A673 (cell line): ENCODE measurements at regions not wholly inside any gene's neighbourhood (a gene's known extent, or its start where the extent isn't known, plus 50 kb on each side); places are given as distances from the start of the nearest gene placed in this dataset.

Experiments
- EZH2 ChIP-seq: fragments of 200-600 bp; sonication (generic); IDR thresholded peaks from 2 replicates; pipeline ENCODE4 v1.6.1; 2017; ENCODE audit warnings: borderline replicate concordance, low read depth, mild to moderate bottlenecking, mixed read lengths, antibody characterized with exemption, low read length; ENCODE audit not compliant: poor library complexity, severe bottlenecking
- TF ChIP-seq, protein P1 (sequence below): fragments of 300-800, 200-600 bp; sonication (generic); conservative IDR thresholded peaks from 2 replicates; pipeline ENCODE4 v1.5.1; 2017; ENCODE audit warnings: low read depth, mild to moderate bottlenecking, antibody characterized with exemption, low read length, moderate library complexity, mixed read lengths

DNA sequence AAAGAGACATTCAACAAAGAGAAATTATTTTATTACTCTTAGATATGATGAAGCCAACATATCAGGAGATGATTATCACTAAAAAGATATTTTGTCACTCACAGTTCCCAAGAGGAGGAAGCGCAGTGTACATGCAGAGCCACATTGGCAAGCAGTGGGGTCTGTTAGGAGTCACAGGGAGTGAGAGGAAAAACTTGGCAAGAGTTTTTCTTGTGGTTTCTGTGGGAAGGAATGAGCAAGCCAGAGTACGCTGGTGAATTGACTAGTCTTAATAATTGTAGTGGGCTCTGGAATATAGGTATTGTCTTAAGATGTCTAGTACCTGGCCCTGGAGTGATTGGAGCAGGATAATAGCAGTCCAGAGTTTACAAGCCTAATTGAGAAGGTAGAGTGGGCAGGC, 1095.2 kb downstream of the GRIK2 start:
- TF ChIP-seq EZH2 = no peak
- TF ChIP-seq, protein P1, sequence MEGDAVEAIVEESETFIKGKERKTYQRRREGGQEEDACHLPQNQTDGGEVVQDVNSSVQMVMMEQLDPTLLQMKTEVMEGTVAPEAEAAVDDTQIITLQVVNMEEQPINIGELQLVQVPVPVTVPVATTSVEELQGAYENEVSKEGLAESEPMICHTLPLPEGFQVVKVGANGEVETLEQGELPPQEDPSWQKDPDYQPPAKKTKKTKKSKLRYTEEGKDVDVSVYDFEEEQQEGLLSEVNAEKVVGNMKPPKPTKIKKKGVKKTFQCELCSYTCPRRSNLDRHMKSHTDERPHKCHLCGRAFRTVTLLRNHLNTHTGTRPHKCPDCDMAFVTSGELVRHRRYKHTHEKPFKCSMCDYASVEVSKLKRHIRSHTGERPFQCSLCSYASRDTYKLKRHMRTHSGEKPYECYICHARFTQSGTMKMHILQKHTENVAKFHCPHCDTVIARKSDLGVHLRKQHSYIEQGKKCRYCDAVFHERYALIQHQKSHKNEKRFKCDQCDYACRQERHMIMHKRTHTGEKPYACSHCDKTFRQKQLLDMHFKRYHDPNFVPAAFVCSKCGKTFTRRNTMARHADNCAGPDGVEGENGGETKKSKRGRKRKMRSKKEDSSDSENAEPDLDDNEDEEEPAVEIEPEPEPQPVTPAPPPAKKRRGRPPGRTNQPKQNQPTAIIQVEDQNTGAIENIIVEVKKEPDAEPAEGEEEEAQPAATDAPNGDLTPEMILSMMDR = no peak
